GM18870 (cell line): ENCODE measurements at regions not wholly inside any gene's neighbourhood (a gene's known extent, or its start where the extent isn't known, plus 50 kb on each side); places are given as distances from the start of the nearest gene placed in this dataset.
A peak's percentile ranks its signal among the peaks of the same experiment; 100 is the strongest.

Experiments used
- ATAC-seq: cut with Tn5 transposase; IDR thresholded peaks from one replicate; pipeline ENCODE4 v1.9.1; 2021; ENCODE audit warnings: moderate library complexity; ENCODE audit not compliant: unreplicated experiment

DNA sequence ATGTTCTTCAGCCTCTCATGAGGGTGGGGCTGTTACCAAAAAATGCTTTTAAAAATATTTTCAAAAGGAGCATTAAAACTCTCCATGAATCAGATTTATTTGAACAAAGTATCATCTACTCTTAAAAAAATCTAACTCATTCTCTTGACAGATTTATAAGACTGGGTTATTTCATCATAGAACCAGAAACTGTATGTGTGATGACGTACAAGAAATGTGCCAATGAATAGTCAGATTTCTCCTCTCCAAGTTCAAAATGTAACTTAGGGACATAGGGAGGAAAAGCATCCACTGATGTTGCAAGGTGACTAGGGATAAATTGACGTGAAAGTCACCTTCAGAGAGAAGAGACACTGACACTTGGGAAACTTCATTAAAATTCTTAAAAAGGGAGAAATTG is 89.1 kb upstream of the CLNK start:
- no peak for ATAC-seq

DNA sequence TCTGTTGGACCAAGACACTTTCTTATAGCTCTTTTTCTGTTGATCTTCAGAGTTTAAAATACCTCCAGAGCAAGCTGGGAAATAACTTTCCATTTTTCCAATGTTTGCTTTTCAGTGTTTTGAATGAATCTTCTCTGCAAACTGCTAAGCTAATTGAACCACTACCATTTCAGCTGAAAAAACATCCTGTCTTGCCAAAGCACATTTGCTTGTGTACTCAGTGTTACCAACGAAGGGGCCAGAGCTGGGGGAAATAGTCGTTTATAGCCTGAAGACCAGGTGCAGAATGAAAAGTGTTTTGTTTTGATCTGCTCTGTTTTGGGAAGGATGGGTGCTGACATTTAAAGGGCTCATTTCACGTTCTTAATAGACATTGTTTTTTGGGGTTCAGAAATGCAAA is 88.4 kb upstream of the CLNK start:
- ATAC-seq = no peak

DNA sequence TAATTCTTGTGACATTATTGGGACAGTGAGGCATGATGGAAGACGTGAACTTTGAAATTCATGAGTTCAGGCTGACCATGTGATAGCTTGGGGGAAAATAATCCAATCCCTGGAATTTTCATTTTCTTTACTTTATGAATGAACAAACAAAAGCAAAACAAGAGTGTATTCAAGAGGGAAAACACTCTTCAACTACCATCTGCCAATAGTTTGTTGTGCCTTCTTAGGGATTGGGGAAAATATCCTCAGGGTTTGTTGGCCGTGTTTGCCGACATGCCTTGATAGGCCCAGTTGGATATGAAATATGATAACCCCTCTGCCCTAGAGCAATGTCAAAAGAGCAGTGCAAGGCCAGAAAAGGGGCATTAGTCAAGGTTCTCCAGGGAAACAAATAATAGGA is 80.8 kb upstream of the CLNK start:
- ATAC-seq = no peak

DNA sequence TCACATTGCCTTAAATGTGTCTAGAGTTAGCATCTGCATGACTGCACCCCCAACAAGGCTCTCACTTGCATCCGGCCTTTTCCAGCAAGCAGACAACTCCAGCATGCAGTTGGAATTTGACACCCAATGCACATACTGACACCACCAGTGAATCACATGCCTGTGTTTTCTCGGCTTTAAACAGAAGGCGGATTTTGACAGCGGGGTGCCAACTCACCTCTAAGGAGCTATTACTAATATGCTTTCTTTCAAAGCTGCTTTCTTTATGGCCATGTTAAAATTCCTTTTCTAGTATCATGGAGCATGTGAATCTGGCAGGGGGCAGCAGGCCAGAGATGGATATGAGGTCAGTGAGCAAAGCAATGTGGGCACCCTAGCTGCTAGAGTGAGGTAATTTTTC is 78.0 kb upstream of the CLNK start:
- ATAC-seq = no peak

DNA sequence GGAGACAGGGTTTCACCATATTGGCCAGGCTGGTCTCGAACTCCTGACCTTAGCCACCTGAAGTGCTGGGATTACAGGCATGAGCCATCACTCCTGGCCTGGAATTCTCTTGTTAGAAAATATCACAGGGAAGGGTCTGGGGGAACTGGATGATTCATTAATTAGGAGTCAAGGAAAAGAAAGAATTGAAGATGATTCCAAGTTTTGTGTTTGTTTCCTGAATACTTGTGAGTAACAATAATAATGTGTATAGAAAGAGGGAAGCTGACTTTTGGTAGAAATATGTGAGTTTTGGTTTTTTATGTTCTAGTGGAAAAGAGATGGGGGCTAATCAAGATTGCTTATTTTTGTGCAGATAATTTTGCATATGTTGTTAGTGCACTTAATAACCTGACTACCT is 77.3 kb upstream of the CLNK start:
- no peak for ATAC-seq

DNA sequence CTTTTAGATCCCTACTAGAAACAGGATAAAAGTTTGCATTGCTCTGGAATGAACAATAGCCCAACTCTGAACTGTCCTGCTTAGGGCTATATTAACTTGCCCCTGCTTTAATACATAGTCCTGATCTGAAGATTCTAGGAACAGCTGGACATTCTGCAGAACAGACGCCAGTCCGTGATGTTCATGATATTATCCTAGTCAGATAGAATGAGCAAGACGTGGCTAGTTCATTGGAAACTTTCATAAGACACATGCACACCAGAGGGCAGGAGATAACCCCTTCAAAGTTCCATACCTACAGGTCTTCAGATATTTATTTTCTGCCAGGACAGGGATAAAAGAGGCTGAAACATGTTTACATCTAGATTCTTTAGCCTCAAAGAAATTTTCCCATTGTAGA is 75.5 kb upstream of the CLNK start:
- ATAC-seq = no peak

DNA sequence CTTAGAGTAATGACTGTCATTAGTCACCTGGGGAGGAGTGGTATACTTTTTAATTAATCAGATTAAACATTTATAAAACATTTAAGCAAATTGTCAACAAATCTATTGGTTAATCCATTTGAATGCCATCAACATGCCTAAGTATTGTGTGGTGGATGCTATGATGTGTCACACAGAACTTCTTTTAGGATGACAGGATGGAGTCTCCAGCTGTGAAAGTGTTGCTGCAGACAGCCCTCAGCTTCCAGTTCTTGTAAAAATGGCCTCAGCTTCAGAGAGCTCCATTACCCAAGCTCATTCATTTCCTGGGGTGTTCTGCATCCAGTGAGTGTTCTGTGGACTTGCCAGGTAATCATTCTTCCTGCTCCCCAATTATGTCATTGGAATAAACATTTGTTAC is 74.3 kb upstream of the CLNK start:
- ATAC-seq = no peak

DNA sequence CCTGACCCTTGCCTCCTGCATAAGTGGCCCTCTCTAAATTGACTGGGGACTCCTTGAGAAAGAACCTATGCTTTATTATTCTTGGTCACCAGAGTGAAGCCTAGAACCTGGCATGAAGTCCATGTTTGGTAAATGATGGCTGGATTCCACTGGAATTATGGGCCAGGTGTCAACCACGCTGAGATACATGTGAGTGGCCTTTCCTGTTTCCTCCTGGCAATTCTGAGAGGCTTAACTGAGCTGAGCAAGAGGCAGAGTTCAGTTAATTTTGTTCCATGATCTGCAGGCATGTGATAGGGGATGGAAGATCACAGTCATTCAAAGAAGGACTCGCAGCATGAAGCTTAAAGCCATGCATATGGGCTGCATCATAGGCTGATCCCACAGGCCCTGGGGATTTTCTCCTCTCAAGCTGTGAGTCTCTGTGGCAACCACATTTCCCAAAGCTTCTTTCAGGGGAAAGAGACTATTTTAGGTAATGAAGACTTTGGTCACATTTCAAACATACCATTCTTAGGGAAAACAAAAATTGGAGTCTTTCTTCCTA is 69.4 kb upstream of the CLNK start:
- no peak for ATAC-seq

DNA sequence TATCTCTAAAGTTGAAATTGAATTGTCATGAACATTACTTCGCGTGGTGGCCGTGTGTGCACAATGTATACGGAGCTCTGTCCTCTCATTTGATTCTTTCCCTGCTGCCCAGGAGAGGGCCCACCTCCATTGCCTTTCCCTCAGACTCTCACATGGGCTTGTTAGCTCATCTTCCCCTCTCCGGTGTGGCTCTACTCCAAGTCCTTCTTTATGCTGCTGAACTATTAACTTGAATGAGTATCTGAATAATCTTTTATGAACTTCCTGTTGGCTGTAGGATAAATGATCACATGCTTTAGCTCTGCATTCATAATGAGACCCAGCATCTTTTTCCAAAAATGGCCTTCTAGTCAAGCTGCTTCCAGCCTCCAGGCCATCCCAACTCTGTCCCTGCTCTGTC is 68.8 kb upstream of the CLNK start:
- ATAC-seq = no peak

DNA sequence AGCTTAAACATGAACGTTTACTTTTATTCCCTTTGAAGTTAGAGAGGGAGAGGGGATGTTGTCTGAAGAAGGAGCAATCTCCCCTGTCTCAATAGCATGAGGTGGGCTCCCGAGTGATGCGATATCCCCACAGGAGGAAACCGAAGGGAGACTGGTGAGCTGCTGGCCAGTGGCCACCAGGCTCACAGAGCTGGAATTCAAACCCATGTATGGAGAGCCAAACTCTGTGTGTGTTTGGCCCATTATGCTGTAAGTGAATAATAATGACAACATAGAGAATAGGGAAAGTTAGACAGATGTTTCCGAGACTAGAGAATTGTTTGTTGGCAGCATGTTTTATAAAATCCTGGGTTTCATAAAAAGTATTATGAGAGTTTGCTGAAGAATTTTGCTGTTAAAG is 66.1 kb upstream of the CLNK start:
- ATAC-seq = no peak

DNA sequence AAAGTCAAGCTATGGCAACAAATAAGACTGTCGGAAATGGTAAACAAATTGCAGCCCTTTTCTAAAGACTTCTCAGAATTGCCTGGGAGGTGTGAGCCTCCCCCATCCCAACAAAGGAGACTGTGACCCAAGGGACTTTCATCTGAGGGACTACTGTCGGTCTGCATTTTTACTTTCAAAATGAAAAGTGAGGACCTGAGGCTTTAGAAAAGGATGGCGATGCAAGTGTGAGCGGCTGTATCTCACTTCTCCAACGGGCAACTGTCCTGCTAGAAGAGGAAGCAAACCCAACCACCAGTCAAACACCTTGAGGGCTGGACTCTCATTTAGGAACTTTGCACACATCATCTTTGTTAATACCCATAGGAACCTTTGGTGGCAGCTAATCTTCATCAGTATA is 62.6 kb upstream of the CLNK start:
- ATAC-seq = peak; percentile 38

DNA sequence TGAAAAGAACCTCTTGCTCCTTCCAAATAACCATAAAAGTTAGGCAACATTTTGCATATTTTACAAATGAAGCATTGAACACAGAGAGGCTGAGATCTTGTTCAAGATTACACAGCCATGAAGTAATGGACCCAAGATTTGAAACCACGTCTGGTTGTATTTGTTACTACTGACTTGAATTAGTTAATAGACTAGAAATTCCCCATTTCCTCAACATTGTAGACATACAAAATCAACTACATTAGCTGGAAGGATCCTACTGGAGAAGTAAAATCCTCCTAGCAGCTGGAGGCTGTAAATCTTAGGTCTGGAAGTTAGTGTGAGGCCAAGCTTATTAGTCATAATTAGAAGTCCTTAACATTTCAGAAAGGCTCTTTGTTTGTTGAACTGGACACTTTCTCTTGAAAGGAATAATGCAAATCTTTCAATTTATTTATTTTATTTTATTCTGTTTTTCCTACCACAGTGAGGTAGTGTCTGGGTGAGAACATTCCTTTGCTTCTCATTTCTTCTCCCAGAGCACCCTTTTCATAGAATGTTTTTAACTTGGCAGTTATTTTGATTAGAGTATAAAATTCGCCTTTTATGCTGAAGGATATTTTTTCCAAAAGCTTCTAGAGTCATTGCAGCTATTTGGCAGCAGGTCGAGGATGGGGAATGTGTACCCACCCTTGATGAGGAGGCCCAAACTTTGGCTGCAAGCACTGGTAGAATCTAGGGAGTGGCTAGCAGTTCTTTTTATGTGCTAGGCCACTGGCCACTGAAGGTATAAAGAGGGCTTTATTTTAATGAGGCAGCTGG is 62.0 kb upstream of the CLNK start:
- ATAC-seq = no peak

DNA sequence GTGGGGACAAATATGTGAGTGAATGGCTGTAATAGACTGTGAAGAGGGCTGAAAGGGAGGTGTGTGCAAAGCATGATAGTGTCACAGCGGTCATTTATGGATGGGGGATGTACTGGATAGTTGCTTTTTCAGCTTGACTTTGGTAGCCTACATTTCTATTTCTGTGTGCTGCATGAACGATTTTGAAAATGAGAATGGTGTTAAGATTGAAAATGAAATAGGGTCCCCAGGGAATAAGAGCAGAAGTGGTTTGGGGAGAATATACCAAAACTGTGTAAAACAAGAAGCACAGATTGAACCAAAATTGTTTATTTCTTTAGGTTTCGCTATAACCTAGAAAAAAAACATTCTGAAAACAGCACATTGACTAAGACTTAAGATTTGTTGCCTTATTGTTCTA is 58.8 kb upstream of the CLNK start:
- peak; percentile 60 for ATAC-seq

DNA sequence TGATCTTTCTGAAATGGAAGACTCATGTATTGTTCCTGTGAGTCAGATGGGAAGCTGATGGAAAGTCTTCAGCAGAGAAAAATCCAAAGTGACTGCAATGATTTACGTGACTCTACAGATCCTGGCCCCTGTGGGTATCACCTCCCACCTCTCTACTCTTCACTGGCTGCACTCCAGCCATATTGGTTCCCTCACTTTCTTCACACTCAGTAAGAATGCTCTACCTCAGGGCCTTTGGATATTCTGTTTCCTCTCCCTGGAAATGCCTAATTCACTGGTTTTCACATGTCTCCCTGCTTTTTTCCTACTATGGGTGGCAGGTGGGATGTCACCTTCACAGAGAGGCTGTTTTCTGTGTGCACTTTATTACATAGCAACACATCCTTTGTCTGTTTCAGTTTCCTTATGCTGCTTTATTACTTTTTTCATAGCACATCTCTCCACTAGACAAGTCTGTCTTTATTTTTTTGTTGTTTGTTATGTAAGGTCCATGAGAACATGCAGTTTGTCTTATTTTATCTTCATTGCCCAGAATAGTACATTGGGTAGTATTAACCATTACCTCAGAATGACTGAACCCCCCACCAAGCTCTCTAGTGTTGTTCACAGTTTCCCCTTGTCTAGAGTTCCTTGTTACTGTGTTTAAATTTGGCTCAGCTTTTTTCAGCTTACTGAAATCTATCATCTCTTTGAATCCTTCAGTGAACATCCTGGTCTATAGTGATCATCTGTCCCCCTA is 57.6 kb upstream of the CLNK start:
- ATAC-seq = peak; percentile 41

DNA sequence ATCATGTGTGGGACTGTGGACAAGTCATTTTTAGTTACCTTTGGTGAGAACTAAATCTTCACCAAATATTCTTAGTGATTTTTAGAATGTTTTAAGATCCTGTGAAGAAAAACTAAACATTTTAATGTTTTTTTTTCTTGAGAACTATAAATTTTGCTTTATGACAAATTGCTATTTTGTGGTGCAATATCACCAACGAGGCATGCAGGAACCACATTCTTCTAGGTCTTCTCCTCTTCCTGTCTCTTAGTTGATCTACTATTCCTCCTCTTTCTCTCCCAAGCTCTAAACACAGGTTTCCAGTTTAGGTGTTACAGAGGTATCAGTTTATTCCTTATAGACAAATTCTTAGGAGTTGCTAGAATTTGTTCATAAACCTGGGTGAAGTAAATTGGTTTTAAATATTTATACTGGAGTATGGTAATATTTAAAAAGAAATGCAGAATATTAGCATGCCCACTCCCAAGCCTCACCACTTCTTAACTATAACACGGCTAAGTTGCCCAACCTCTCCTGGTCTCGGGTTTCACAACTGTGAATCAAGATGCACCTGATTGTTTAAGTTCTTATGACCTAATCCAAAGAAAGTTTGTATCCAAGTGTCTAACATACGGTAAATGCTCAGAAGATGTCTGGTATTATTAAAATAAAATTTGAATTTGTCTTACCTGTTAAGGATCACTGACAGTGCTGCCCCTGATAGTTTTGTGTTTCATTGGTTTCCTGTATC is 56.5 kb upstream of the CLNK start:
- ATAC-seq = no peak

DNA sequence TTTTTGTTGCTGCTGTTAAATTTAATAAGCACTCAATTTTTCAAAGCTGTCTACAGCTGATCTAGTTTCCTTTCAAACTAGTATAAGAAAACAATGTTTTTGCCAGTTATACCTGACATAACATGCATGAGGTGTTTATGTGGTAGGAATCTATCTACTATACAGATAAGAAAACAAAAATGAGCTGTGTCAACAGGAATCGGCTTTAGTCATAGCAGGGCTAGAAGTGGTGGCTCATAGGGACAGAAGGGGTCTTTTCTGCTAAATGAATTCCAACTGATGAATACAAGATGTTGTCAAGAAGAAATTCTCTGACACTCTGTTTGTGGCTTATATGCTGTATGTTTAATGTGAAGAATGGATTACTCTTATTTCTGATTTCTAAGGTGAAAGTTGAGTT is 55.7 kb upstream of the CLNK start:
- ATAC-seq = no peak

DNA sequence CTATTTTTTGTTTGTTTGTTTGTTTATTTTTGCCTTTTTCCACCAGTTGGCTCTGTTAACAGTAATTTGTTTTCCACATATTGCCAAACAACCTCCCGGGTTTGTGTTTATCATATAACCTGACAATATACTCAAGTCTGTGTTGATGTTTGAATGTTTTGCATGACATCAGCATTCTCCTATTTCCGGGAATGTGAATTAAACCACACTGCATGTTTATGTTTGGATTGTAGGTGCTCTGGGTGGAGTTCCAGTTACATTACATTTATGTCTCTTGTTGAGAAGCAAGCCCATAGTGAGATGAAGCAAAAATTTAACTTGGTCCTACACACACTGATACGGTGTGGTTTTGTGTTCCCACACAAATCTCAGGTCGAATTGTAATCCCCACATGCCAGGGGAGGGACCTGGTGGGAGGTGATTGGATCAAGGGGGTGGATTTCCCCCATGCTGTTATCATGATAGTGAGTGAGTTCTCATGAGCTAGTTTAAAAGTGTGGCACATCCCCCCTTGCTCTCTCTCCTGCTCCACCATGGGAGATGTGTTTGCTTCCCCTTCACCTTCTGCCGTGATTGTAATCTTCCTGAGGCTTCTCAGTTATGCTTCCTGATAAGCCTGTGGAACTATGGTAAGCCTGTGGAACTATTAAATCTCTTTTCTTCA is 54.4 kb upstream of the CLNK start:
- no peak for ATAC-seq

DNA sequence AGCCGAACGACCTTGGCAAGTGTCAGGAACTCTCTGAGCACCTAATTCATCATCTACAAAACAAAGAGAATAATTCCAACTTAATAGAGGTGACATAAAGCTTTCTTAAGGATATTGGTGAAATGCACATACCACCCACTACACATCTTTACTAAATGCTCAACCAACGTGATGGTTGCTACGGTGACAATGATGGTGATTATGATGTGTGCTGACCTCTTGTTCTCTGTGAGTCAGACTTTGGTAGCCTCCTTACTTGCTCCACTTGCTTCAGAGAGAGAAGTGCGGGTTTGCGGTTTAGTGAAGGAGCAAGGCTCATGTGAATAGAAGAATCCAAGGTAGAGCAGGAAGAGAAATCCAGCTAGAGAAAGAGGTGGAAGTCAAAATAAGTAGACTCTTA is 52.8 kb upstream of the CLNK start:
- no peak for ATAC-seq

DNA sequence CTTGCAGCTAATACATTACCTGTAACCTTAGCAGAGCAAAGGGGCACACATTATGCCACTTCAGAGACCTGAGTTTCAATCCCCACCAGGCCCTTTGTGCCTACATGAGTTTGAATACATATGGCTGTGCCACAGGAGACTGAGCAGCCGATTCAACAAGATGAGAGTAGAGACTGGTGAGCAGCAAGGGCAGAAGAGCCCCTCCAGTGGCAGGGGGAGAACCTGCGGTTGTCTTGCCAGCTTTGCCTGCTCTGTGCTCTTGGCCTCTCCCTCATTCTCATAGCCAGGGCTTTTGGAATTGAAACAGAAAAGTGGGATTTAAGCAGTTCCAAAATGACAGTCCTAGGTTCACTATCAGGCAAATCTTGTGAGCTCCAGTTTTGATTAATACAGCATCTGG is 52.3 kb upstream of the CLNK start:
- ATAC-seq = no peak

DNA sequence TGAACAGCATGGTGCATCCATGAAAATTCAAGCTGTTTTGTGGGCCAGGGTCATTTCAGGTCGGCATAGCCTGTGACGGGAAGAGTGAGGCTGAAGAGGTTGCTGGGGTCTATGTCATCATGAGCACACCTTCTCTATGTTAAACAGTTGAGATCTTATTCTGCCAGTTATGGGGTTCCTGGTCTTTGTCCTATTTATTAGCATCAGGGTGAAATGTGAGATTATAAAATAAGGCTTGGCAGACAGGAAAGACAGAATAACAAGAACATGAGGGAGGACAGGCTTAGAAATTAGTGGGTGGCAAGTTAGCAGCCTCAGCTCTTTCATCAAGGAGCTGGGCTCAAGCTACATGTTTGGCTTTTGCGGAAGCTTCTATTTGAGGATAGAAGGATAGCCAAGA is 51.7 kb upstream of the CLNK start:
- ATAC-seq = no peak

DNA sequence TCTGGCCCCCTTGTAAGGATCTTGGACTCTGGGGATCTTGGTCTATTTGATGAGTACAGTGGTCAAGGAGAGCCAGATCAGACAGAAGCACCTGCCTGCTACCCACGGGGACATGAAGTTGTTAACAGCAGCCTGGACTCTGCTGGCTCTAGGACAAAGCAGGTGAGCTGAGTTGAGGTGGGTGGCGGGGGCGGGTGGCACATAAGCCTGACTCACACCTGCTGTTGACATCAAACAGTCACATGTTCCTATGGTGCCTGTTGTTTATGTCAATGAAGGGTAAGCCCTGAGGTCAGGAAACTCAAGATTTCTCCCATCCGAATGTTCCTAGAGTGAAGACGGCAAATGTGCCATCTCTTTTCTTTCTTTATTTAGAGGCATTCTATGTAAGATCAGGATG is 50.1 kb upstream of the CLNK start:
- ATAC-seq = no peak
